Muscle layer of duodenum (tissue), 2 donors: ENCODE measurements at regions not wholly inside any gene's neighbourhood (a gene's known extent, or its start where the extent isn't known, plus 50 kb on each side); places are given as distances from the start of the nearest gene placed in this dataset.

Experiments used
- H3K27ac ChIP-seq: one replicate; pipeline ENCODE4 v1.7.0; 2013; ENCODE audit warnings: mild to moderate bottlenecking, low read length
- H3K27me3 ChIP-seq: one replicate; pipeline ENCODE4 v1.7.0; 2013; ENCODE audit warnings: low read depth, mild to moderate bottlenecking, control low read depth, low read length
- H3K36me3 ChIP-seq, 2 donors: one replicate each; pipeline ENCODE4 v1.7.0; 2013; ENCODE audit warnings: low read length in 2 of 2, control low read depth in 1 of 2, mild to moderate bottlenecking in 1 of 2; ENCODE audit not compliant: insufficient read depth in 2 of 2, control insufficient read depth in 1 of 2
- H3K4me1 ChIP-seq, 2 donors: one replicate each; pipeline ENCODE4 v1.7.0; 2013; ENCODE audit warnings: low read length in 2 of 2, mild to moderate bottlenecking in 2 of 2, control low read depth in 1 of 2, moderate library complexity in 1 of 2; ENCODE audit not compliant: insufficient read depth in 2 of 2, control insufficient read depth in 1 of 2
- H3K4me3 ChIP-seq, 2 donors: one replicate each; pipeline ENCODE4 v1.7.0; 2013; ENCODE audit warnings: low read length in 2 of 2, low read depth in 1 of 2, mild to moderate bottlenecking in 1 of 2
- H3K9me3 ChIP-seq, 2 donors: one replicate each; pipeline ENCODE4 v1.7.0; 2013; ENCODE audit warnings: low read length in 2 of 2, control low read depth in 1 of 2, mild to moderate bottlenecking in 1 of 2; ENCODE audit not compliant: control insufficient read depth in 1 of 2
- donor health status: healthy.

- H3K36me3 ChIP-seq = no peaks in the 10 kb centered on the region
Measured at GRCh38 chr7:134368851-134369544, 52.3 kb upstream of the SLC35B4 start.

GRCh38 chr7:134367956-134368749 lies 51.4 kb upstream of the SLC35B4 start:
- peaks cover 0 to 4% of the 10 kb centered on the region in 2 donors for H3K4me1 ChIP-seq
- no peak overlapping the region for H3K4me3 ChIP-seq
- no peaks in the 10 kb centered on the region for H3K36me3 ChIP-seq
- no peaks in the 10 kb centered on the region for H3K9me3 ChIP-seq
- no peaks in the 10 kb centered on the region for H3K27me3 ChIP-seq
- peak overlapping the region; percentile 61 for H3K27ac ChIP-seq

More at GRCh38 chr7:134368851-134369544, 52.3 kb upstream of the SLC35B4 start:
- H3K27me3 ChIP-seq = no peaks in the 10 kb centered on the region
- no peak overlapping the region for H3K4me3 ChIP-seq
- peak overlapping the region; percentile 61 for H3K27ac ChIP-seq
- H3K9me3 ChIP-seq = no peaks in the 10 kb centered on the region
- peaks cover 0 to 4% of the 10 kb centered on the region in 2 donors for H3K4me1 ChIP-seq
